Coronary artery (tissue), 2 donors: ENCODE measurements at regions not wholly inside any gene's neighbourhood (a gene's known extent, or its start where the extent isn't known, plus 50 kb on each side); places are given as distances from the start of the nearest gene placed in this dataset.

ENCODE experiments used
- DNase-seq: peaks from one replicate; pipeline ENCODE4 v3.0.0-alpha.2; 2017; ENCODE audit warnings: low spot score
- H3K27ac ChIP-seq, 2 donors: fragments of 200-600 bp; sonication (generic); one replicate each; pipeline ENCODE4 v1.5.1; 2016 to 2019
- H3K4me3 ChIP-seq: fragments of 200-600 bp; sonication (generic); 2 replicates; pipeline ENCODE4 v1.5.1; 2016; ENCODE audit warnings: mild to moderate bottlenecking, moderate library complexity
- CTCF ChIP-seq: fragments of 200-600 bp; sonication (generic); IDR thresholded peaks from one replicate; pipeline ENCODE4 v1.5.1; 2019; ENCODE audit warnings: antibody characterized with exemption

GRCh38 chr1:54480525-54480848, 67.5 kb upstream of the ACOT11 start:
- Histone ChIP-seq H3K27ac (no peak overlapping the region), H3K4me3 (no peak overlapping the region)
- TF ChIP-seq CTCF: no peak
- no peak for DNase-seq

DNA sequence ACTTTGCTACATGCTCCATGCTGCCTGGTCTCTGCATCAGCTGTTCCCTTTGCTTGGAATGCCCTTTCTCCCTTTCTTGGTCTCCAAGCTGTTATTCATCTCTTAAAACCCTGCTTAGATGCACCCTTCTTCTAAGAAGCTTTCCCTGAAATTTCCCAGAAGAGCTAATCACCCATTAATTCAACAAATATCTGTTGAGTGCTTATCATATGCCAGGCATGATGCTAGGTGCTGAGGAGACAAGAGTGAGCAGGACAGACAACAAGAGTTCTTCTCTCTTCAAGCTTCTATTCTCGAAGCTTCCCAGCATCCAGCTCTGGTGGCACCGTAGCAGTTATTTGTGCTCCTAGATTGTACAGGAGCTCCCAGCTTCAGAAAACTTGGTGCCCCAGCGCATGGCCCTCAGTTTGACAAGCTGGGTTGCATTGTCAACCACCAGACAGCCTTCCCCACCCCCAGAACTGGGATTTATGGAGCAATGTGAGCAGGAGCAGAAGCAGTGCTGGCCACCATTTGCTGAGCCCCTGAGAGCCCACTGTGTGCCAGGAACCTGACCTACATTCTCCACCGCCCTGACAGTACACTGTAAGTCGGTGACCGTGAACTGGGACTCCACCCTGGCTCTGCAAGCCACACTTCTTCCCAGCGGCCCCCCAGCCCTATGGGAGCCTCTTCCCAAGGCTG, 68.0 kb upstream of the ACOT11 start:
- no peak overlapping the region for H3K4me3 ChIP-seq
- DNase-seq: no peak
- no peak for TF ChIP-seq CTCF
- H3K27ac ChIP-seq: no peak overlapping the region

DNA sequence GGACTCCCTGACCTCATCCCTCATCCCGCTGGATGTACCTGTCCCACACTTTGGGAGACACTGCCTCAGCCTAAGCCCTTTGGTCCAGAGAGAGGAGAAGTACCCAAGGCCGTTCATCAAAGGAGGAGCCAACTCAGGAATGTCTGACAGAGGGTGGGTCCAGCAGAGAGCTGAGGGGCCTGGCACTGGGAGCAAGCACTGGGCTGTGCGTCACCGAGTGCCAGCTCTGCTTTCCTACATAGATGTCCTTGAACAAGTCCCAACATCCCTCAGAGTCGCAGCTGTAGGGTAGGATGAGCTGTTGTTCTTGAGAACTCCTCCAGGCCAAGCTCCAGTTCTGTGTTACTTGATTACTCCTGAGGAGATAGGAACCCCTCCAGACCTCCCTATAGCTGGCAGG, 68.8 kb upstream of the ACOT11 start:
- no peak for DNase-seq
- Histone ChIP-seq H3K27ac (no peak overlapping the region), H3K4me3 (no peak overlapping the region)
- TF ChIP-seq CTCF: no peak

DNA sequence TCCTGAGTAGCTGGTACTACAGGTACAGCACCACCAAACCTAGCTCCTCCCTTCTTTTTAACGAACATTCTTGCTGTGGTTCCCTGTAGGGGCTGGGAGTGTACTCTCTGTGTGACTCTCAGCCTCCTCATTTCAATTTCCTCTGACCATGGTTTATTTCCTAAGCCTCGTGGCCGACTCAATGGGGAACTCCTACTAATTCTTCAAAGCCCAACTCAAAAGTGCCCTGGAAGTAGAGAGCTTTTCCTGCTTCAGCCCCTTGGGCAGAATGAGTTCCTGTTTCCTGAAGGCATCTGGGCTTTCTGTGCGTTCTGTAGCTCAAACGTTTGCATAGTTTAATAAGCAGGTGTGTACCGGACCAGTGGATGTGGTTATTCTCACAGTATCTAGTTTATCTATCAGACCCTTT, 70.9 kb upstream of the ACOT11 start:
- H3K4me3 ChIP-seq: no peak overlapping the region
- H3K27ac ChIP-seq: no peak overlapping the region
- no peak for TF ChIP-seq CTCF
- no peak for DNase-seq

DNA sequence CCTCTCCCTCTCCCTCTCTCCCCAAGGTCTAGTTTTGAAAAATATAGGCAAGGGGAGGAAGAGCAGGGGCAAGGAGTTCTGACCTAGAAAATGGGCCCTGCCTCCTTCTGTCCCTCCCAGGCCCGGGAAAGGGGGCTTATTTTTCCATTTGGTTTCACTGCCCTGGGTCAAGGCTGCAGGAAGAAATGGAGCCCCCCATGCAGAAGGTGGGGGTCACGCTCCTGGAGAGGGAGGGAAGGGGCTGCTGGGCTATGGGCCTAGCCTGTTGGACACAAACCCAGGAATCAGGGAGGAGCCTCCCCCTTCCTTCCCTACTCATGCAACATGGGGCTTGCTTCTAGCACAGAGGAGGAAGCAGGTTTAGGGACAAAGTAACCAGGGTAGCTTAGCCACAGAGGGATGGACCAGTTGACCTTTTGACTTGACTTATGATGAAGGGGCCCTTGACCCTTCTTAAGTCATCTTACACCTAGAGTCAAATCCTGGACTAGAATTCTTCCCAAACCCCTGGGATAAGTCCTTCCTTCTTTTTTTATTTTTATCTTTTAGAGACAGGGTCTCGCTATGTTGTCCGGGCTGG, 70.4 kb upstream of the SSBP3 start:
- no peak overlapping the region for H3K4me3 ChIP-seq
- H3K27ac ChIP-seq: no peak overlapping the region
- TF ChIP-seq CTCF: no peak
- DNase-seq: no peak

- no peak for DNase-seq
- no peak for TF ChIP-seq CTCF
- no peak overlapping the region for H3K27ac ChIP-seq
- H3K4me3 ChIP-seq: no peak overlapping the region
Measured at GRCh38 chr1:54475946-54476516, 69.8 kb upstream of the SSBP3 start.

DNA sequence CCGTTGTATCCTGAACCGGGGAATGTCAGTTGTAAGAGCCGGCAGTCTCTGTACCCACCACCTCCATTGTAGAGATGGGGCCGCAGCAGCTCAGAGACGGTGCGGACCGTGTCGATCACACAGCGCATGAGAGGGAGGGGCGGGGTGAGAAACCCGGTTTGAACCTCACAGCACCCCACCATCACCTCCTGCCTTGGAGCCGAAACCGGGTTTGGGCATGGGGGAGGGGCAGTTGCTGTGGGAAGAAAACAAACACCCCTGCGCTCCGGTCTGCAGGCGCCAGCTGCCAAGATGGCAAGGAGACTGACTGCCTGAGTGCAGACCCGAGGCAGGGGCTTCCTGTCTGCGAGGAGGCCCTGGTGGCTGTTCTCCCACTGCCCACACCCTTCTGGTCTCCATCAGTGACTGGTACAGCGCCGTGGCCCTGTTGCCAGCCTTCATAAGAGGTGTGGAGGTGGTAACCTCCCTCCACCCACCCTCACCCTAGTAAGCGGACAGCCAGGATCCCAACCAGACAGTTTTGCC, 69.2 kb upstream of the SSBP3 start:
- H3K27ac ChIP-seq: no peak overlapping the region
- H3K4me3 ChIP-seq: peak overlapping the region; percentile 73
- DNase-seq: no peak
- TF ChIP-seq CTCF: no peak
